ENCODE measurements at regions not wholly inside any gene's neighbourhood (a gene's known extent, or its start where the extent isn't known, plus 50 kb on each side); places are given as distances from the start of the nearest gene placed in this dataset.
A peak's percentile ranks its signal among the peaks of the same experiment; 100 is the strongest.

- ChIA-PET POLR2A (ENCODE audit: low non-redundant PET) (no interaction called here), CTCF (no interaction called here)
- H3K27ac ChIP-seq, result no peak overlapping the region
- no peak for TF ChIP-seq CTCF (conservative IDR thresholded peaks at IDR 0.05; ENCODE audit: low read depth)
- no peak for DNase-seq (ENCODE audit: low spot score)
Measured at GRCh38 chr3:25952133-25952532, 162.2 kb downstream of the OXSM start.

- ChIA-PET CTCF (no interaction called here), POLR2A (ENCODE audit: low non-redundant PET) (interaction anchor here (0.7 kb wide), 1 partner anchor 123 kb away, joined by 3 read pairs; no protein-coding TSS in a partner anchor)
- H3K27ac ChIP-seq, result no peak overlapping the region
- DNase-seq (ENCODE audit: low spot score), result no peak
- no peak for TF ChIP-seq CTCF (conservative IDR thresholded peaks at IDR 0.05; ENCODE audit: low read depth)
Measured at GRCh38 chr3:25957026-25957425, 167.1 kb downstream of the OXSM start.

GRCh38 chr3:25960776-25961175 lies 170.9 kb downstream of the OXSM start:
- DNase-seq (ENCODE audit: low spot score), result no peak
- POLR2A ChIA-PET (ENCODE audit: low non-redundant PET), result no interaction called here
- TF ChIP-seq CTCF (conservative IDR thresholded peaks at IDR 0.05; ENCODE audit: low read depth), result no peak
- CTCF ChIA-PET, result interaction anchor here (0.9 kb wide), 1 partner anchor 10 kb away, joined by 3 read pairs; no protein-coding TSS in a partner anchor
- H3K27ac ChIP-seq, result no peak overlapping the region

GRCh38 chr3:25962255-25962654 lies 172.4 kb downstream of the OXSM start:
- no peak overlapping the region for H3K27ac ChIP-seq
- ChIA-PET POLR2A (ENCODE audit: low non-redundant PET) (no interaction called here), CTCF (interaction anchor here (1.2 kb wide), 1 partner anchor 314 kb away, joined by 5 read pairs; no protein-coding TSS in a partner anchor)
- DNase-seq (ENCODE audit: low spot score), result peak; percentile 14
- no peak for TF ChIP-seq CTCF (conservative IDR thresholded peaks at IDR 0.05; ENCODE audit: low read depth)

- no peak overlapping the region for H3K27ac ChIP-seq
- no peak for DNase-seq (ENCODE audit: low spot score)
- ChIA-PET CTCF (no interaction called here), POLR2A (ENCODE audit: low non-redundant PET) (no interaction called here)
- no peak for TF ChIP-seq CTCF (conservative IDR thresholded peaks at IDR 0.05; ENCODE audit: low read depth)
Measured at GRCh38 chr3:25964141-25964540, 174.3 kb downstream of the OXSM start.

- H3K27ac ChIP-seq, result no peak overlapping the region
- no peak for TF ChIP-seq CTCF (conservative IDR thresholded peaks at IDR 0.05; ENCODE audit: low read depth)
- ChIA-PET POLR2A (ENCODE audit: low non-redundant PET) (no interaction called here), CTCF (interaction anchor here (0.5 to 0.6 kb wide), 2 partner anchors 156 to 520 kb away, joined by 3 read pairs; no protein-coding TSS in a partner anchor)
- no peak for DNase-seq (ENCODE audit: low spot score)
Measured at GRCh38 chr3:25967385-25967784, 177.5 kb downstream of the OXSM start.

GRCh38 chr3:25971736-25972135 lies 181.8 kb downstream of the OXSM start:
- H3K27ac ChIP-seq, result no peak overlapping the region
- ChIA-PET POLR2A (ENCODE audit: low non-redundant PET) (no interaction called here), CTCF (no interaction called here)
- DNase-seq (ENCODE audit: low spot score), result no peak
- TF ChIP-seq CTCF (conservative IDR thresholded peaks at IDR 0.05; ENCODE audit: low read depth), result no peak

Data from RWPE1 (cell line).